ENCODE measurements at regions not wholly inside any gene's neighbourhood (a gene's known extent, or its start where the extent isn't known, plus 50 kb on each side); places are given as distances from the start of the nearest gene placed in this dataset.

GRCh38 chr21:28489821-28490350 lies 502.8 kb downstream of the LTN1 start:
- no peaks in the 10 kb centered on the region for H3K27me3 ChIP-seq
- H3K36me3 ChIP-seq: no peaks in the 10 kb centered on the region
- no peak overlapping the region for H3K27ac ChIP-seq
- no peaks in the 10 kb centered on the region for H3K9me3 ChIP-seq
- 82 to 93% (median 90%) methylated on average over 3 of the region's 3 CpGs for WGBS, 5 donors
- no peak overlapping the region for H3K4me3 ChIP-seq
- H3K4me1 ChIP-seq: no peaks in the 10 kb centered on the region
- DNase-seq: no peak
- TF ChIP-seq POLR2A (IDR thresholded peaks at IDR 0.05): no peak
- TF ChIP-seq, protein P1, sequence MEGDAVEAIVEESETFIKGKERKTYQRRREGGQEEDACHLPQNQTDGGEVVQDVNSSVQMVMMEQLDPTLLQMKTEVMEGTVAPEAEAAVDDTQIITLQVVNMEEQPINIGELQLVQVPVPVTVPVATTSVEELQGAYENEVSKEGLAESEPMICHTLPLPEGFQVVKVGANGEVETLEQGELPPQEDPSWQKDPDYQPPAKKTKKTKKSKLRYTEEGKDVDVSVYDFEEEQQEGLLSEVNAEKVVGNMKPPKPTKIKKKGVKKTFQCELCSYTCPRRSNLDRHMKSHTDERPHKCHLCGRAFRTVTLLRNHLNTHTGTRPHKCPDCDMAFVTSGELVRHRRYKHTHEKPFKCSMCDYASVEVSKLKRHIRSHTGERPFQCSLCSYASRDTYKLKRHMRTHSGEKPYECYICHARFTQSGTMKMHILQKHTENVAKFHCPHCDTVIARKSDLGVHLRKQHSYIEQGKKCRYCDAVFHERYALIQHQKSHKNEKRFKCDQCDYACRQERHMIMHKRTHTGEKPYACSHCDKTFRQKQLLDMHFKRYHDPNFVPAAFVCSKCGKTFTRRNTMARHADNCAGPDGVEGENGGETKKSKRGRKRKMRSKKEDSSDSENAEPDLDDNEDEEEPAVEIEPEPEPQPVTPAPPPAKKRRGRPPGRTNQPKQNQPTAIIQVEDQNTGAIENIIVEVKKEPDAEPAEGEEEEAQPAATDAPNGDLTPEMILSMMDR (IDR thresholded peaks at IDR 0.05): no peak
- no peak for TF ChIP-seq POLR2AphosphoS5 (IDR thresholded peaks at IDR 0.05)
- no peak for TF ChIP-seq EP300 (IDR thresholded peaks at IDR 0.05)
- intact Hi-C loops (cut with DNase I; ENCODE audit: low total_unique reads): no loop called here

DNA sequence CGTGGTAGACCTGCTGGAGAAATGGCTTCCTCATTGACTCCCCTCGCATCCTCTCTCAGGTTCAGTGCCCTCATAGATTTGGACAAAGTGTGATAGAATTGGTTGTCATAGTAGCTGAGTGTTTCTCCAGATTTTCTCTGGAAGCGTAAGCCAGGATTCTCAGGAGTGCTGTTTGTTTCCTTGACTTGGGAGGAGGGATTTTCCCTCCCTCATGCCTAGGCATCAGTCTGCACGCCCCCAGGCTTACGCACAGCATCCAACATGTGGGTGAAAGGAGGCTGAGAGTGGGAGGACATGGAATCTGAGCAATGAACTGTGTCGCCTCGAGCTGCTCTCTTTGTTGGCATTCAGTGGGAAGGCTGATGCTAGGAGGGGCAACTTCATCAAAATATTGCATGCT lies 503.5 kb downstream of the LTN1 start:
- intact Hi-C loops (cut with DNase I; ENCODE audit: low total_unique reads): no loop called here
- Histone ChIP-seq H3K4me3 (no peak overlapping the region), H3K4me1 (no peaks in the 10 kb centered on the region), H3K9me3 (no peaks in the 10 kb centered on the region), H3K27me3 (no peaks in the 10 kb centered on the region), H3K27ac (no peak overlapping the region), H3K36me3 (no peaks in the 10 kb centered on the region)
- DNase-seq: no peak
- TF ChIP-seq POLR2A (IDR thresholded peaks at IDR 0.05) (no peak), POLR2AphosphoS5 (IDR thresholded peaks at IDR 0.05) (no peak), EP300 (IDR thresholded peaks at IDR 0.05) (no peak)
- TF ChIP-seq, protein P1 (IDR thresholded peaks at IDR 0.05): no peak
- WGBS, 5 donors: 79 to 91% (median 80%) methylated on average over 7 of the region's 7 CpGs

DNA sequence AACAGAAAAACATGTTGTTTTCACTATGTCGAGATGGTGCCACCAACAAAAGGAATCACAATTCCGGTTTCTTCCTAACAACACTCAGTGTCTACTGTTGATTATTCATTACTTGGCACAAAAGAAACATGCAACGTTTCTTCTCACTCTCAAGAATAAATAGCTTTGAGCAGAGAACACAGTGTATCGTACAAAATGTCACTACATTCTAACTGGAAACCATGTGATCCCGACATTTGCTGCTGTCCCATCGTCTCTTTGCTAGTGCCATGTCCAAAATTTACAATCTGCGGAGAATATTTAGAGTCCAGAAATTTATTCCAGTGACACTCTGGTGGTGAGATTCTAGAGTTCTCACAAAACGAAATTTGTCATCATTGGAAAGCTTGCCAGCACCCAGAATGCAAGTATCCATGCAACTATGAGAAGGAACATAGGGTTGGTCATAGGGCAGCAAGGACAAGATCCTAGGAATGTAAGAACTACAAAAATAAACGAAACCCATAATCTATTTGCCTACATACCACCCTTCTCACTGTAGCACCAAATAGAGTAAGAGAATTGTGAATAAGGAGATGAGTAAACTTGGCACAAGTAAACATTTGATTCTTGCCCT lies 505.1 kb downstream of the LTN1 start:
- 79 to 85% (median 83%) methylated on average over 9 of the region's 9 CpGs for WGBS, 5 donors
- intact Hi-C loops (cut with DNase I; ENCODE audit: low total_unique reads): no loop called here

DNA sequence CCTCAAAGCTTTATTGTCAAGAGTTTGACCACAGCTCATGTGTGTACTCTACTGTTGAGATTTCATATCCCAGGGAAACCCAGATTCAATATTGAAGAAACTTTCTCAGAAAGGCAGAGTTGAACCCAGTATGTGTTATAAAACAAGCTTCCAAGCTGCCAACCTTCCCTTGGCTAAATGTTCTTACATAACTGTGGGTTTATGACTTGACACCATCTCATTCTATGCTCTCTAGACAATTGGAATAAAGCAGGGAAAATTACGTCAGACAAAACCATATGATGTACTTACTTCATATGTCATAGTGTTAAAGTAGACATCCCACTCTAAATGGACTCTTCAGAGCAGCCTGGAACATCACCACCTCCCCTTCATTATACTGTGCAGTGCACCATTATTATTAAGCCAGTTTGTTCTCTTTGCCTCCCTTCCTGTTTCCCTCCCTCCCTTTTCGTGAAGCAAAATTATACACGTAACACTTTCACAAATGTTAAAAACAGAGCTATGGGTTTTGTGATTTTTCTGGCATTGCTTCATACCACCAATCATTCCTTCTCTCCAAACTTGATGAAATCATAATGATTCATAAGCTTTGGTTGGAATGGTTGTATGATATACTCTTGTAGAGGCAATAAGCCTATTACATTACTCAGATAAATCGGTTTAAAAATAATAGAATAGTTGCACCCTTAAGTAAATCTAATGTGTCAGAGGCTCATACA lies 507.2 kb downstream of the LTN1 start:
- Histone ChIP-seq H3K36me3 (no peaks in the 10 kb centered on the region), H3K9me3 (no peaks in the 10 kb centered on the region), H3K27me3 (no peaks in the 10 kb centered on the region), H3K4me1 (no peaks in the 10 kb centered on the region), H3K27ac (no peak overlapping the region), H3K4me3 (no peak overlapping the region)
- TF ChIP-seq, protein P1 (IDR thresholded peaks at IDR 0.05): no peak
- intact Hi-C loops (cut with DNase I; ENCODE audit: low total_unique reads): no loop called here
- DNase-seq: no peak
- WGBS, 5 donors: 87 to 94% (median 92%) methylated on average over 4 of the region's 4 CpGs

More for the DNA sequence above, 505.1 kb downstream of the LTN1 start:
- Histone ChIP-seq H3K9me3 (no peaks in the 10 kb centered on the region), H3K27me3 (no peaks in the 10 kb centered on the region), H3K27ac (no peak overlapping the region), H3K4me1 (no peaks in the 10 kb centered on the region), H3K36me3 (no peaks in the 10 kb centered on the region), H3K4me3 (no peak overlapping the region)
- TF ChIP-seq POLR2A (IDR thresholded peaks at IDR 0.05) (no peak), POLR2AphosphoS5 (IDR thresholded peaks at IDR 0.05) (no peak), EP300 (IDR thresholded peaks at IDR 0.05) (no peak)
- TF ChIP-seq, protein P1 (IDR thresholded peaks at IDR 0.05): no peak
- DNase-seq: no peak
